ENCODE measurements at regions not wholly inside any gene's neighbourhood (a gene's known extent, or its start where the extent isn't known, plus 50 kb on each side); places are given as distances from the start of the nearest gene placed in this dataset.

- no peak overlapping the region for H4K91ac ChIP-seq (replicated peaks; ENCODE audit: insufficient read length, low read length)
- H3K23me2 ChIP-seq (ENCODE audit: low read depth, low read length), result no peaks in the 10 kb centered on the region
- H3K27ac ChIP-seq (ENCODE audit: low read depth, low read length), result no peak overlapping the region
- H2BK120ac ChIP-seq (replicated peaks; ENCODE audit: low read depth, low read length), result no peak overlapping the region
- no peak overlapping the region for H2BK20ac ChIP-seq (ENCODE audit: low read length)
- H3K18ac ChIP-seq (ENCODE audit: extremely low read depth, low read length), result no peak overlapping the region
- H3K79me1 ChIP-seq (ENCODE audit: low read depth, low read length), result no peaks in the 10 kb centered on the region
- no peaks in the 10 kb centered on the region; a peak in 1 of 7 replicates for H3K4me1 ChIP-seq (replicated peaks in 1 of 4; ENCODE audit: control insufficient read depth in 3 of 4, insufficient read depth in 4 of 4, low read length in 3 of 4)
- no peak overlapping the region for H2AFZ ChIP-seq (ENCODE audit: low read length)
- H3K4me2 ChIP-seq (ENCODE audit: insufficient read depth in 1 of 2, low read depth in 2 of 2, low read length in 2 of 2), result no peak overlapping the region
- FAIRE-seq (no peak), DNase-seq (ENCODE audit: low read depth in 1 of 2, low spot score in 2 of 2) (no peak)
- ChIA-PET POLR2A (ENCODE audit: partially characterized antibody) (no interaction called here), CTCF (ENCODE audit: partially characterized antibody) (no interaction called here)
- no peaks in the 10 kb centered on the region for H3K27me3 ChIP-seq (replicated peaks in 1 of 4; ENCODE audit: control insufficient read depth in 3 of 4, extremely low read depth in 1 of 4, insufficient read depth in 3 of 4, low read length in 3 of 4)
- no peak overlapping the region for H3K9ac ChIP-seq (replicated peaks in 1 of 4; ENCODE audit: extremely low read depth in 1 of 4, low read depth in 3 of 4, low read length in 3 of 4)
- no peak overlapping the region for H4K8ac ChIP-seq (ENCODE audit: extremely low read depth, insufficient read depth, low read length)
- no peak overlapping the region for H3K4ac ChIP-seq (replicated peaks; ENCODE audit: insufficient read length, low read depth, low read length)
- no peak overlapping the region for H3K14ac ChIP-seq (ENCODE audit: insufficient read length)
- H3K36me3 ChIP-seq (ENCODE audit: control insufficient read depth in 2 of 4, insufficient read depth in 4 of 4, low read length in 3 of 4), result no peaks in the 10 kb centered on the region
- H3K79me2 ChIP-seq (ENCODE audit: control insufficient read depth in 1 of 2, insufficient read depth in 2 of 2, low read length in 2 of 2), result no peaks in the 10 kb centered on the region
- TF ChIP-seq TAF1 (IDR thresholded peaks at IDR 0.05; ENCODE audit: low read depth, low read length) (no peak), USF2 (IDR thresholded peaks at IDR 0.05; ENCODE audit: low read length) (no peak), CBX5 (IDR thresholded peaks at IDR 0.05; ENCODE audit: low read depth, low read length) (no peak), YY1 (IDR thresholded peaks at IDR 0.05; ENCODE audit: low read depth, low read length) (no peak), ATF3 (IDR thresholded peaks at IDR 0.05; ENCODE audit: insufficient read depth, low read depth, low read length) (no peak), JUN (IDR thresholded peaks at IDR 0.05; ENCODE audit: low read depth, low read length) (no peak)
- no peak overlapping the region for H3K23ac ChIP-seq (ENCODE audit: insufficient read length)
- H4K5ac ChIP-seq (ENCODE audit: insufficient read length, low read depth, low read length), result no peak overlapping the region
- no peaks in the 10 kb centered on the region for H4K20me1 ChIP-seq (replicated peaks in 1 of 2; ENCODE audit: control insufficient read depth in 1 of 2, insufficient read depth in 2 of 2, low read length in 2 of 2)
- H2AK5ac ChIP-seq (ENCODE audit: low read depth, low read length), result no peak overlapping the region
- no peak overlapping the region for H2BK12ac ChIP-seq (ENCODE audit: low read depth, low read length)
- H3K4me3 ChIP-seq (ENCODE audit: extremely low read depth in 1 of 4, insufficient read depth in 2 of 4, low read depth in 3 of 4, low read length in 4 of 4), result no peak overlapping the region
- H2BK5ac ChIP-seq (ENCODE audit: low read depth, low read length), result no peak overlapping the region
- H3K9me3 ChIP-seq (ENCODE audit: insufficient read depth in 2 of 2, low read depth in 1 of 2, low read length in 1 of 2), result no peaks in the 10 kb centered on the region
- 76% methylated on average over 2 of the region's 2 CpGs; no CpG with 5 or more reads in 1 of the 2 experiments for WGBS, 2 experiments (ENCODE audit: extremely low coverage in 1 of 2, insufficient coverage in 1 of 2, insufficient read length in 1 of 2, insufficient replicate concordance in 2 of 2, low coverage in 1 of 2, low lambda C conversion rate in 2 of 2, missing lambda C conversion rate in 1 of 2)
- no peak overlapping the region for H2BK15ac ChIP-seq (ENCODE audit: low read length)
- H3K56ac ChIP-seq (replicated peaks; ENCODE audit: insufficient read length, low read depth, low read length), result no peak overlapping the region
Measured at GRCh38 chr4:110851989-110852388, 229.1 kb upstream of the PITX2 start.
